K562 (cell line): ENCODE measurements at regions not wholly inside any gene's neighbourhood (a gene's known extent, or its start where the extent isn't known, plus 50 kb on each side); places are given as distances from the start of the nearest gene placed in this dataset.

ENCODE experiments used
- BACH1 ChIP-seq: fragments of 200-800 bp; sonication (Bioruptor generic); IDR thresholded peaks from 2 replicates; pipeline ENCODE4 v1.6.1; 2016; ENCODE audit warnings: missing genetic modification characterization, missing compliant biosample characterization
- BRD9 ChIP-seq: fragments of 450-650 bp; IDR thresholded peaks from 2 replicates; pipeline ENCODE4 v1.6.1; 2018; ENCODE audit warnings: low read depth; ENCODE audit not compliant: partially characterized antibody
- CHCHD3 ChIP-seq: fragments of 250-450 bp; sonication (Bioruptor Pico); IDR thresholded peaks from 2 replicates; pipeline ENCODE4 v2.1.2; 2022; ENCODE audit warnings: mild to moderate bottlenecking
- ELF4 ChIP-seq: fragments of 450-650 bp; formaldehyde crosslinking; IDR thresholded peaks from 2 replicates; pipeline ENCODE4 v1.4.0; 2022; ENCODE audit warnings: missing genetic modification characterization
- GMEB1 ChIP-seq: fragments of 250-450 bp; sonication (Bioruptor Pico); IDR thresholded peaks from 2 replicates; pipeline ENCODE4 v1.4.0; 2020; ENCODE audit warnings: mild to moderate bottlenecking
- HDAC2 ChIP-seq: fragments of 450-650 bp; IDR thresholded peaks from 2 replicates; pipeline ENCODE4 v1.6.1; 2016; ENCODE audit warnings: mild to moderate bottlenecking
- KDM2B ChIP-seq: fragments of 250-450 bp; sonication (Bioruptor Pico); IDR thresholded peaks from 2 replicates; pipeline ENCODE4 v1.8.0; 2021; ENCODE audit warnings: mild to moderate bottlenecking, moderate library complexity
- L3MBTL2 ChIP-seq: fragments of 450-650 bp; IDR thresholded peaks from 2 replicates; pipeline ENCODE4 v1.6.1; 2016; ENCODE audit warnings: mild to moderate bottlenecking, moderate library complexity
- MECOM ChIP-seq: fragments of 250-450 bp; sonication (Bioruptor Pico); IDR thresholded peaks from 2 replicates; pipeline ENCODE4 v1.8.0; 2022; ENCODE audit warnings: inconsistent platforms
- RB1 ChIP-seq: fragments of 450-650 bp; IDR thresholded peaks from 2 replicates; pipeline ENCODE4 v1.6.1; 2017; ENCODE audit warnings: low read depth, mild to moderate bottlenecking
- SMAD1 ChIP-seq: fragments of 150-350 bp; IDR thresholded peaks from 2 replicates; pipeline ENCODE4 v1.6.1; 2014; ENCODE audit warnings: low read length, low read depth; ENCODE audit not compliant: partially characterized antibody
- SRSF1 ChIP-seq: fragments of 200-400 bp; formaldehyde crosslinking; IDR thresholded peaks from 2 replicates; pipeline ENCODE4 v1.6.1; 2017; ENCODE audit warnings: mild to moderate bottlenecking, low read depth, low read length, moderate library complexity
- TEAD1 ChIP-seq, 2 experiments: fragments of 450-650 bp in 1 of 2; sonication (generic) in 1 of 2; formaldehyde crosslinking; IDR thresholded peaks; 2 replicates each; pipeline versions ENCODE4 v1.4.0 to v1.8.0; 2020 to 2022; ENCODE audit warnings: mild to moderate bottlenecking in 2 of 2, missing genetic modification reagents in 1 of 2
- WHSC1 ChIP-seq: IDR thresholded peaks from one replicate; pipeline ENCODE4 v1.6.1; 2012; ENCODE audit warnings: low read length, control low read depth, inconsistent platforms
- ZFP36 ChIP-seq: fragments of 150-350 bp; IDR thresholded peaks from 2 replicates; pipeline ENCODE4 v1.6.1; 2018; ENCODE audit warnings: low read length, low read depth; ENCODE audit not compliant: partially characterized antibody
- ZNF184 ChIP-seq: sonication (generic); formaldehyde crosslinking; IDR thresholded peaks from 2 replicates; pipeline ENCODE4 v1.5.0; 2020; ENCODE audit warnings: missing genetic modification reagents
- ZNF197 ChIP-seq: fragments of 200-800 bp; sonication (Bioruptor generic); IDR thresholded peaks from 2 replicates; pipeline ENCODE4 v1.6.1; 2016; ENCODE audit warnings: low read depth, missing genetic modification characterization, missing compliant biosample characterization
- ZNF584 ChIP-seq: fragments of 200-800 bp; sonication (Bioruptor generic); IDR thresholded peaks from 2 replicates; pipeline ENCODE4 v1.6.1; 2016; ENCODE audit warnings: low read depth, mild to moderate bottlenecking, missing genetic modification characterization, missing compliant biosample characterization
- ZNF592 ChIP-seq: fragments of 450-650 bp; IDR thresholded peaks from 2 replicates; pipeline ENCODE4 v1.6.1; 2017; ENCODE audit warnings: antibody characterized with exemption, mild to moderate bottlenecking
- ZNF778 ChIP-seq: fragments of 450-650 bp; formaldehyde crosslinking; IDR thresholded peaks from 2 replicates; pipeline ENCODE4 v1.4.0; 2020; ENCODE audit warnings: mild to moderate bottlenecking, moderate library complexity
- ZNF79 ChIP-seq: fragments of 250-450 bp; sonication (Bioruptor Pico); IDR thresholded peaks from 2 replicates; pipeline ENCODE4 v1.4.0; 2020; ENCODE audit warnings: low read depth, mild to moderate bottlenecking, moderate library complexity
- ZNF830 ChIP-seq: fragments of 250-450 bp; sonication (Bioruptor Pico); IDR thresholded peaks from 2 replicates; pipeline ENCODE4 v1.5.0; 2021; ENCODE audit warnings: mild to moderate bottlenecking
- ZSCAN29 ChIP-seq: fragments of 450-650 bp; IDR thresholded peaks from 2 replicates; pipeline ENCODE4 v1.6.1; 2017

GRCh38 chr16:79863128-79864031 is 262.8 kb upstream of the MAF start (continued):
- no peak; the same call in 1 of the 2 replicates for TF ChIP-seq GMEB1
- TF ChIP-seq CHCHD3 (CRISPR knock-in tag), result no peak
- TF ChIP-seq SRSF1, result no peak
- no peak for TF ChIP-seq WHSC1
- peak; percentile 78; the same call in 1 of the 2 replicates for TF ChIP-seq BACH1 (tag)
- no peak for TF ChIP-seq ZNF184
- TF ChIP-seq ZNF197 (CRISPR knock-in tag), result no peak; the same call in 1 of the 2 replicates
- TF ChIP-seq ZNF592, result peak; percentile 90
- no peak for TF ChIP-seq ZNF79 (CRISPR knock-in tag)
- TF ChIP-seq ZNF778, result no peak
- peak; percentile 97 for TF ChIP-seq L3MBTL2
- TF ChIP-seq ZNF830, result no peak
- no peak for TF ChIP-seq HDAC2
- TF ChIP-seq ELF4 (CRISPR knock-in tag), result no peak
- no peak for TF ChIP-seq KDM2B (CRISPR knock-in tag)
- peak; percentile 66; the same call in 1 of the 2 replicates for TF ChIP-seq MECOM (CRISPR knock-in tag)
- TF ChIP-seq ZFP36, result no peak
- TF ChIP-seq TEAD1 (CRISPR knock-in tag; IDR thresholded peaks at IDR 0.05), result no peak
- TF ChIP-seq RB1, result no peak
- no peak for TF ChIP-seq SMAD1
- peak; percentile 35 for TF ChIP-seq BRD9
- TF ChIP-seq ZNF584 (CRISPR knock-in tag), result peak; percentile 87; the same call in 1 of the 2 replicates
- TF ChIP-seq ZSCAN29, result no peak
